HG03460 (cell line): ENCODE measurements at regions not wholly inside any gene's neighbourhood (a gene's known extent, or its start where the extent isn't known, plus 50 kb on each side); places are given as distances from the start of the nearest gene placed in this dataset.
"Not testable (repeated sequence)": the region's sequence is repeated elsewhere in the genome, so short reads cannot be mapped to it uniquely, and the experiment has no call there.

Source experiments
- ATAC-seq: cut with Tn5 transposase; IDR thresholded peaks from one replicate; pipeline ENCODE4 v1.9.1; 2021; ENCODE audit not compliant: unreplicated experiment

DNA sequence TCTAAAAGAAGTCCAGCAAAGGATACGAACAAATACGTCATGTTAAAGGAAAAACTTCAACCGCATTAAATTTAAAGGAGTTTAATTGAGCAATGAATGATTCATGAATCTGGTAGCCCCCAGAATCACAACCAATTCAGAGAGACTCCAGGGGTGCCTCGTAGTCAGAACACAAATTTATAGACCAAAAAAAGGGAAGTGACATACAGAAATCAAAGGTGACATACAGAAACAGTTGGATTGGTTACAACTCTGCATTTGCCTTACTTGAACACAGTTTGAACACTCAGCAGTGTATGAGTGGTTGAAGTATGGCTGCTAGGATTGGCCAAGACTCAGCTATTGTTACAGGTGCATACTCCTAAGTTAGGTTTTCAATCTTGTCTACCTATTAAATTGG is 59.5 kb upstream of the SERP2 start:
- ATAC-seq: not testable (repeated sequence)

- no peak for ATAC-seq
These were observed 55.9 kb upstream of the SERP2 start for GRCh38 chr13:44317752-44318151.

DNA sequence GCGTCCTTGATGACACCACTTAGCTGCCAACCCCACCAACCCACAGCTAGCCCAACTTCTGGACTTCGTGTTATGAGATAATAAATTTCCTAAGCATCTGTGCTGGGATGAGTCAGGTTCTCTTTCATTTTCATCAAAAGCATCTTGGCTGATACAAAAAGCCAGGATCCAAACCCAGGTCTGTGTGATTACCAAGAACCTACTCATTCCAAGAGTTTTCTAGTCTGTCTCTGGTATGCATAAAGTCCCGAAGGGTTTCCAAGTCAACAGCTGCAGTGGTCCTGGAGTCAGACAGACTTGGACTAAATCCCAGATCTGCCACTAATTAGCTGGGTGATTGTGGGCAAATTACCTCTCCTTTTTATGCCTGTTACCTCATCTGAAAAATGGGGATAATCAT is 55.5 kb upstream of the SERP2 start:
- no peak for ATAC-seq

DNA sequence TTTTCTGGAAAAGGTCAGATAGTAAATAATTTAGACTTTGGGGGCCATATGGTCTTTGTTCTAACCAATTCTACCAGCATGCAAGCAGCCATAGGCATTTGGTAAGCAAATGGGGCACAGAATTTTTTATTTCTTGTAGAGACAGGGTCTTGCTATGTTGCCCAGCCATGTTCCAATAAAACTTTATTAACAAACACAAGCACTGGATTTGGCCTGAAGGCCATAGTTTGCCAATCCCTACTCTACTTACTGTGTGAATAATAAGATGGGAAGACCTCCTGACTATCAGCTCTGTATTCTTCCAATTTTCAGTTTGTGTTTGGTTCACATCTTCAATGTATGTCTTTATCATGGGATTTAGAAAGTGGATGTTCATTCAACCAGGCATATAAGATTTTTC is 53.0 kb upstream of the SERP2 start:
- ATAC-seq: no peak

GRCh38 chr13:44321961-44322360 is 51.7 kb upstream of the SERP2 start:
- no peak for ATAC-seq

GRCh38 chr13:44322928-44323327 is 50.7 kb upstream of the SERP2 start:
- ATAC-seq: no peak

GRCh38 chr13:44323754-44324153 is 49.9 kb upstream of the SERP2 start:
- ATAC-seq: no peak
